ENCODE measurements at regions not wholly inside any gene's neighbourhood (a gene's known extent, or its start where the extent isn't known, plus 50 kb on each side); places are given as distances from the start of the nearest gene placed in this dataset.

- Histone ChIP-seq H3K4me3 (no peak overlapping the region), H3K9me3 (no peaks in the 10 kb centered on the region), H3K27me3 (no peaks in the 10 kb centered on the region), H3K4me1 (no peaks in the 10 kb centered on the region), H3K27ac (no peak overlapping the region), H3K36me3 (no peaks in the 10 kb centered on the region)
- intact Hi-C loops (cut with DNase I; ENCODE audit: low total_unique reads): no loop called here
- no peak for DNase-seq (ENCODE audit: low spot score in 2 of 2)
- no peak for TF ChIP-seq POLR2A (IDR thresholded peaks at IDR 0.05)
- no peak for TF ChIP-seq CTCF (IDR thresholded peaks at IDR 0.05)
- no peak for TF ChIP-seq POLR2AphosphoS5 (IDR thresholded peaks at IDR 0.05)
These were observed 67.2 kb upstream of the NABP1 start for GRCh38 chr2:191610756-191611155.

- Histone ChIP-seq H3K36me3 (no peaks in the 10 kb centered on the region), H3K4me1 (no peaks in the 10 kb centered on the region), H3K27ac (no peak overlapping the region), H3K4me3 (no peak overlapping the region), H3K27me3 (no peaks in the 10 kb centered on the region), H3K9me3 (no peaks in the 10 kb centered on the region)
- TF ChIP-seq POLR2A (IDR thresholded peaks at IDR 0.05) (no peak), POLR2AphosphoS5 (IDR thresholded peaks at IDR 0.05) (no peak), CTCF (IDR thresholded peaks at IDR 0.05) (no peak)
- intact Hi-C loops (cut with DNase I; ENCODE audit: low total_unique reads): no loop called here
- no peak for DNase-seq (ENCODE audit: low spot score in 2 of 2)
These were observed 66.3 kb upstream of the NABP1 start for GRCh38 chr2:191611614-191612013.

GRCh38 chr2:191612496-191612895 is 65.4 kb upstream of the NABP1 start:
- Histone ChIP-seq H3K27ac (no peak overlapping the region), H3K27me3 (no peaks in the 10 kb centered on the region), H3K4me1 (no peaks in the 10 kb centered on the region), H3K4me3 (no peak overlapping the region), H3K36me3 (no peaks in the 10 kb centered on the region), H3K9me3 (no peaks in the 10 kb centered on the region)
- TF ChIP-seq POLR2A (IDR thresholded peaks at IDR 0.05): no peak
- no peak for DNase-seq (ENCODE audit: low spot score in 2 of 2)
- intact Hi-C loops (cut with DNase I; ENCODE audit: low total_unique reads): no loop called here

- Histone ChIP-seq H3K36me3 (no peaks in the 10 kb centered on the region), H3K27ac (no peak overlapping the region), H3K4me3 (no peak overlapping the region), H3K4me1 (no peaks in the 10 kb centered on the region), H3K27me3 (no peaks in the 10 kb centered on the region), H3K9me3 (no peaks in the 10 kb centered on the region)
- intact Hi-C loops (cut with DNase I; ENCODE audit: low total_unique reads): no loop called here
- no peak for TF ChIP-seq POLR2AphosphoS5 (IDR thresholded peaks at IDR 0.05)
- no peak for TF ChIP-seq CTCF (IDR thresholded peaks at IDR 0.05)
- no peak for TF ChIP-seq POLR2A (IDR thresholded peaks at IDR 0.05)
- no peak for DNase-seq (ENCODE audit: low spot score in 2 of 2)
These were observed 63.2 kb upstream of the NABP1 start for GRCh38 chr2:191614759-191615158.

GRCh38 chr2:191615596-191615995 is 62.3 kb upstream of the NABP1 start:
- Histone ChIP-seq H3K36me3 (no peaks in the 10 kb centered on the region), H3K4me3 (no peak overlapping the region), H3K9me3 (no peaks in the 10 kb centered on the region), H3K4me1 (no peaks in the 10 kb centered on the region), H3K27me3 (no peaks in the 10 kb centered on the region), H3K27ac (no peak overlapping the region)
- intact Hi-C loops (cut with DNase I; ENCODE audit: low total_unique reads): no loop called here
- TF ChIP-seq CTCF (IDR thresholded peaks at IDR 0.05) (no peak), POLR2A (IDR thresholded peaks at IDR 0.05) (no peak), POLR2AphosphoS5 (IDR thresholded peaks at IDR 0.05) (no peak)
- no peak for DNase-seq (ENCODE audit: low spot score in 2 of 2)

- H3K9me3 ChIP-seq: no peaks in the 10 kb centered on the region
- no peaks in the 10 kb centered on the region for H3K36me3 ChIP-seq
- no peak overlapping the region for H3K27ac ChIP-seq
- intact Hi-C loops (cut with DNase I; ENCODE audit: low total_unique reads): no loop called here
- no peak overlapping the region for H3K4me3 ChIP-seq
- no peaks in the 10 kb centered on the region for H3K27me3 ChIP-seq
- no peaks in the 10 kb centered on the region for H3K4me1 ChIP-seq
- TF ChIP-seq POLR2A (IDR thresholded peaks at IDR 0.05): no peak
- DNase-seq (ENCODE audit: low spot score in 2 of 2): no peak
These were observed 60.4 kb upstream of the NABP1 start for GRCh38 chr2:191617575-191617974.
